Neural cell (in vitro differentiated cells): ENCODE measurements at regions not wholly inside any gene's neighbourhood (a gene's known extent, or its start where the extent isn't known, plus 50 kb on each side); places are given as distances from the start of the nearest gene placed in this dataset.

ENCODE experiments used
- H2AFZ ChIP-seq: fragments of 200-600, 300-800 bp; sonication (generic), shearing (Covaris generic); 2 replicates; pipeline ENCODE4 v1.6.0; 2014; ENCODE audit warnings: low read depth, mild to moderate bottlenecking, antibody characterized with exemption, low read length, moderate library complexity
- H3F3A ChIP-seq: fragments of 200-600 bp; shearing (Covaris generic); 2 replicates; pipeline ENCODE4 v1.6.1; 2016; ENCODE audit warnings: mild to moderate bottlenecking, moderate library complexity, mixed read lengths, antibody characterized with exemption, low read length; ENCODE audit not compliant: insufficient read depth, poor library complexity, severe bottlenecking
- H3K27ac ChIP-seq: fragments of 200-600, 300-800 bp; sonication (generic), shearing (Covaris generic); 2 replicates; pipeline ENCODE4 v1.5.1; 2014; ENCODE audit warnings: mild to moderate bottlenecking, low read length, moderate library complexity
- H3K27me3 ChIP-seq: fragments of 300-800, 200-600 bp; sonication (generic), shearing (Covaris generic); 2 replicates; pipeline ENCODE4 v1.6.0; 2014; ENCODE audit warnings: mild to moderate bottlenecking, low read depth, low read length, moderate library complexity; ENCODE audit not compliant: insufficient read depth
- H3K36me3 ChIP-seq: fragments of 300-800, 200-600 bp; sonication (generic), shearing (Covaris generic); 2 replicates; pipeline ENCODE4 v1.5.1; 2014; ENCODE audit warnings: mild to moderate bottlenecking, antibody characterized with exemption, low read length, moderate library complexity; ENCODE audit not compliant: insufficient read depth
- H3K4me2 ChIP-seq: fragments of 300-800, 200-600 bp; sonication (generic), shearing (Covaris generic); 2 replicates; pipeline ENCODE4 v1.6.0; 2014; ENCODE audit warnings: mild to moderate bottlenecking, low read length
- H3K4me3 ChIP-seq: fragments of 300-800, 200-600 bp; sonication (generic), shearing (Covaris generic); 2 replicates; pipeline ENCODE4 v1.5.1; 2014; ENCODE audit warnings: mild to moderate bottlenecking, low read length, moderate library complexity
- H3K79me2 ChIP-seq: fragments of 200-600 bp; shearing (Covaris generic); replicated peaks from 2 replicates; pipeline ENCODE4 v1.6.0; 2014; ENCODE audit warnings: mild to moderate bottlenecking, low read length, moderate library complexity; ENCODE audit not compliant: insufficient read depth
- H3K9ac ChIP-seq: fragments of 300-800, 200-600 bp; sonication (generic), shearing (Covaris generic); 2 replicates; pipeline ENCODE4 v1.6.1; 2016; ENCODE audit warnings: mild to moderate bottlenecking, low read length, mixed read lengths
- H3K9me2 ChIP-seq: fragments of 200-600 bp; shearing (Covaris generic); 2 replicates; pipeline ENCODE4 v1.6.1; 2016; ENCODE audit warnings: mild to moderate bottlenecking, low read length, mixed read lengths; ENCODE audit not compliant: insufficient read depth
- H3K9me3 ChIP-seq: fragments of 200-600, 300-800 bp; sonication (generic), shearing (Covaris generic); 2 replicates; pipeline ENCODE4 v1.6.1; 2016; ENCODE audit warnings: mild to moderate bottlenecking, mixed run types, low read length, moderate library complexity, mixed read lengths
- H4K20me1 ChIP-seq: fragments of 200-600 bp; shearing (Covaris generic); 2 replicates; pipeline ENCODE4 v1.6.1; 2016; ENCODE audit warnings: mild to moderate bottlenecking, mixed run types; ENCODE audit not compliant: insufficient read depth
- CTCF ChIP-seq: fragments of 450-650 bp; IDR thresholded peaks from 2 replicates; pipeline ENCODE4 v1.5.1; 2014; ENCODE audit warnings: antibody characterized with exemption, mild to moderate bottlenecking, moderate library complexity; ENCODE audit not compliant: poor library complexity, severe bottlenecking
- EP300 ChIP-seq: fragments of 450-650 bp; conservative IDR thresholded peaks from 2 replicates; pipeline ENCODE4 v1.6.1; 2014; ENCODE audit warnings: antibody characterized with exemption, mild to moderate bottlenecking, moderate library complexity; ENCODE audit not compliant: poor library complexity, severe bottlenecking
- EZH2 ChIP-seq: fragments of 200-600, 300-800 bp; shearing (Covaris generic), sonication (generic); IDR thresholded peaks from 2 replicates; pipeline ENCODE4 v1.6.1; 2014; ENCODE audit warnings: antibody characterized with exemption, low read length, borderline replicate concordance, mild to moderate bottlenecking; ENCODE audit not compliant: insufficient read depth, poor library complexity, severe bottlenecking
- MXI1 ChIP-seq: fragments of 450-650 bp; conservative IDR thresholded peaks from 2 replicates; pipeline ENCODE4 v1.6.1; 2014; ENCODE audit warnings: antibody characterized with exemption, mild to moderate bottlenecking; ENCODE audit not compliant: poor library complexity, severe bottlenecking
- POLR2AphosphoS5 ChIP-seq: IDR thresholded peaks from 2 replicates; pipeline ENCODE4 v1.6.1; 2012
- RAD21 ChIP-seq: fragments of 450-650 bp; conservative IDR thresholded peaks from 2 replicates; pipeline ENCODE4 v1.6.1; 2014; ENCODE audit warnings: antibody characterized with exemption, mild to moderate bottlenecking, moderate library complexity
- SMC3 ChIP-seq: fragments of 450-650 bp; conservative IDR thresholded peaks from 2 replicates; pipeline ENCODE4 v1.6.1; 2014; ENCODE audit warnings: antibody characterized with exemption, mild to moderate bottlenecking, moderate library complexity; ENCODE audit not compliant: poor library complexity
- TAF1 ChIP-seq: IDR thresholded peaks from 2 replicates; pipeline ENCODE4 v1.6.1; 2012; ENCODE audit warnings: low read depth
- TF ChIP-seq, protein P1 (sequence below): IDR thresholded peaks from 2 replicates; pipeline ENCODE4 v1.6.1; 2012; ENCODE audit warnings: borderline replicate concordance

GRCh38 chr1:47692196-47692595 lies 254.4 kb downstream of the FOXD2 start:
- Histone ChIP-seq H3K9me2 (no peaks in the 10 kb centered on the region), H3K4me2 (no peak overlapping the region), H3K9me3 (no peaks in the 10 kb centered on the region), H3K27me3 (no peaks in the 10 kb centered on the region), H3K4me3 (no peak overlapping the region), H3K9ac (no peak overlapping the region), H3F3A (no peaks in the 10 kb centered on the region), H2AFZ (no peak overlapping the region), H3K27ac (no peak overlapping the region), H3K36me3 (no peaks in the 10 kb centered on the region), H4K20me1 (no peaks in the 10 kb centered on the region), H3K79me2 (no peaks in the 10 kb centered on the region)
- TF ChIP-seq EZH2 (no peak), RAD21 (no peak), MXI1 (no peak), EP300 (no peak), CTCF (no peak), SMC3 (no peak), POLR2AphosphoS5 (no peak), TAF1 (no peak)
- TF ChIP-seq, protein P1, sequence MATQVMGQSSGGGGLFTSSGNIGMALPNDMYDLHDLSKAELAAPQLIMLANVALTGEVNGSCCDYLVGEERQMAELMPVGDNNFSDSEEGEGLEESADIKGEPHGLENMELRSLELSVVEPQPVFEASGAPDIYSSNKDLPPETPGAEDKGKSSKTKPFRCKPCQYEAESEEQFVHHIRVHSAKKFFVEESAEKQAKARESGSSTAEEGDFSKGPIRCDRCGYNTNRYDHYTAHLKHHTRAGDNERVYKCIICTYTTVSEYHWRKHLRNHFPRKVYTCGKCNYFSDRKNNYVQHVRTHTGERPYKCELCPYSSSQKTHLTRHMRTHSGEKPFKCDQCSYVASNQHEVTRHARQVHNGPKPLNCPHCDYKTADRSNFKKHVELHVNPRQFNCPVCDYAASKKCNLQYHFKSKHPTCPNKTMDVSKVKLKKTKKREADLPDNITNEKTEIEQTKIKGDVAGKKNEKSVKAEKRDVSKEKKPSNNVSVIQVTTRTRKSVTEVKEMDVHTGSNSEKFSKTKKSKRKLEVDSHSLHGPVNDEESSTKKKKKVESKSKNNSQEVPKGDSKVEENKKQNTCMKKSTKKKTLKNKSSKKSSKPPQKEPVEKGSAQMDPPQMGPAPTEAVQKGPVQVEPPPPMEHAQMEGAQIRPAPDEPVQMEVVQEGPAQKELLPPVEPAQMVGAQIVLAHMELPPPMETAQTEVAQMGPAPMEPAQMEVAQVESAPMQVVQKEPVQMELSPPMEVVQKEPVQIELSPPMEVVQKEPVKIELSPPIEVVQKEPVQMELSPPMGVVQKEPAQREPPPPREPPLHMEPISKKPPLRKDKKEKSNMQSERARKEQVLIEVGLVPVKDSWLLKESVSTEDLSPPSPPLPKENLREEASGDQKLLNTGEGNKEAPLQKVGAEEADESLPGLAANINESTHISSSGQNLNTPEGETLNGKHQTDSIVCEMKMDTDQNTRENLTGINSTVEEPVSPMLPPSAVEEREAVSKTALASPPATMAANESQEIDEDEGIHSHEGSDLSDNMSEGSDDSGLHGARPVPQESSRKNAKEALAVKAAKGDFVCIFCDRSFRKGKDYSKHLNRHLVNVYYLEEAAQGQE, result no peak

- Histone ChIP-seq H3K9ac (no peak overlapping the region), H3K79me2 (no peaks in the 10 kb centered on the region), H3K4me2 (no peak overlapping the region), H4K20me1 (no peaks in the 10 kb centered on the region), H2AFZ (no peak overlapping the region), H3K4me3 (no peak overlapping the region), H3K27me3 (no peaks in the 10 kb centered on the region), H3K36me3 (no peaks in the 10 kb centered on the region), H3K27ac (no peak overlapping the region), H3K9me2 (no peaks in the 10 kb centered on the region), H3F3A (no peaks in the 10 kb centered on the region), H3K9me3 (no peaks in the 10 kb centered on the region)
- TF ChIP-seq POLR2AphosphoS5, result no peak
- no peak for TF ChIP-seq EP300
- TF ChIP-seq TAF1, result no peak
- no peak for TF ChIP-seq RAD21
- no peak for TF ChIP-seq CTCF
- TF ChIP-seq EZH2, result no peak
- no peak for TF ChIP-seq MXI1
- TF ChIP-seq, protein P1, result no peak
- TF ChIP-seq SMC3, result no peak
Observed at GRCh38 chr1:47693115-47693514, 255.3 kb downstream of the FOXD2 start.
